Stomach smooth muscle (tissue), 2 donors: ENCODE measurements at regions not wholly inside any gene's neighbourhood (a gene's known extent, or its start where the extent isn't known, plus 50 kb on each side); places are given as distances from the start of the nearest gene placed in this dataset.

Source experiments
- H3K27ac ChIP-seq: one replicate; pipeline ENCODE4 v1.7.0; 2013; ENCODE audit warnings: mild to moderate bottlenecking, low read length, inconsistent platforms
- H3K27me3 ChIP-seq, 2 donors: one replicate each; pipeline ENCODE4 v1.7.0; 2013; ENCODE audit warnings: low read length in 2 of 2; ENCODE audit not compliant: insufficient read depth in 2 of 2, control insufficient read depth in 1 of 2
- H3K36me3 ChIP-seq, 2 donors: one replicate each; pipeline ENCODE4 v1.7.0; 2013; ENCODE audit warnings: low read length in 2 of 2; ENCODE audit not compliant: control insufficient read depth in 2 of 2, insufficient read depth in 2 of 2
- H3K4me1 ChIP-seq: one replicate; pipeline ENCODE4 v1.7.0; 2013; ENCODE audit warnings: low read length; ENCODE audit not compliant: control insufficient read depth, insufficient read depth
- H3K4me3 ChIP-seq, 2 donors: one replicate each; pipeline ENCODE4 v1.7.0; 2013; ENCODE audit warnings: low read length in 2 of 2
- H3K9ac ChIP-seq, 2 donors: one replicate each; pipeline ENCODE4 v1.7.0; 2013; ENCODE audit warnings: low read length in 2 of 2, mild to moderate bottlenecking in 1 of 2
- H3K9me3 ChIP-seq, 2 donors: one replicate each; pipeline ENCODE4 v1.7.0; 2013; ENCODE audit warnings: low read length in 2 of 2; ENCODE audit not compliant: control insufficient read depth in 2 of 2
- donor health status: healthy.
- donor health status: Pancreatic carcinoma.

- no peaks in the 10 kb centered on the region for H3K27me3 ChIP-seq
- no peaks in the 10 kb centered on the region for H3K36me3 ChIP-seq
- H3K9ac ChIP-seq = no peak overlapping the region
- H3K9me3 ChIP-seq = peaks cover 15 to 17% of the 10 kb centered on the region in 2 donors
- no peak overlapping the region for H3K27ac ChIP-seq
- no peaks in the 10 kb centered on the region for H3K4me1 ChIP-seq
- H3K4me3 ChIP-seq = no peak overlapping the region
Observed at GRCh38 chr14:99073431-99073830, 198.6 kb downstream of the BCL11B start.

DNA sequence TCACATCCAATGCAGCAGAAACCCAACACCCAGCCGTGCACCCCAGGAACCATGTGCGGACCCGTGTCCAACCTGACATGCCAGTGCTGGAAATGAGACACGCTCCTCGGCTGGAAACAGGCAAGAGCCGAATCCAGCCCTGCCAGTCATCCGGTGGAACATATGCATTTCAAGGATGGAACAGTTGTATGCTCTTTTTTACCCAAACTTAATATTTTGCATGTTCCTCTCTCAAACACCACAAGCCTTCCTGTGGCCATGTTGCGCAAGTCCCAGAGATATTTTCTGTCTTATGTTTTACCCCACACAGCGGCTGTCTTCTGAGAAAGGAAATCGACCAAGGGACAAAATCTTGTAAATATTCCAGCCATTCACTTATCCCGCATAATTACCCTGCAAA is 196.9 kb downstream of the BCL11B start:
- Histone ChIP-seq H3K9ac (no peak overlapping the region), H3K27ac (no peak overlapping the region), H3K4me3 (no peak overlapping the region)

DNA sequence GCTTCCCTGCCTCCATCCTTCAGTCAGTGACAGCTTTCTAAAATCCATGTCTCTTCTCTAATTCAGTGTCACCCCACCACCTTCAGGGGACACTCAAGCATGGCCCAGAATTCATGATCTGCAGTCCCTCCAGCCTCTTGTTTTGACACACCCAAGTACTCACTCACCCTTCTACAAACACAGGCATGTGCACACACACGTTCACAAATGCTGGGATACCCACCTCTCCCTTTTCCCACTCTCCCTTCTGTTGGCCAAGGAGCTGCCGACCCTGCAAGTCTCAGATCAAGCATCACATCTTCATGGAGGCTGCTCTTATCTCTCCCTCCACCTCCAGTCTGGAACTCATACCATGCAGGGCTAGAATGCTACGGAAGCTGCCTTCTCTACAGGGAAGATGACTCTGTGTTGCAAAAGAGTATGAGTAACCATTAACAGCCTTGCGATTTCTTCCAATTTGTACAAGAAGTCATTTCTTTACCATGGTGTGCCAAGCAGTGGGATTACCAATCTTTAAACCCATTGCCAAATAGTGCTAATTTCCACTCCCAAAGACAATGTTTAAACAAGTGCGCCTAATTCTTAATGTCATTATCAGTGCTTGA is 196.1 kb downstream of the BCL11B start:
- no peaks in the 10 kb centered on the region for H3K36me3 ChIP-seq
- H3K9ac ChIP-seq = no peak overlapping the region
- H3K27me3 ChIP-seq = no peaks in the 10 kb centered on the region
- H3K9me3 ChIP-seq = peaks cover 12 to 16% of the 10 kb centered on the region in 2 donors
- H3K27ac ChIP-seq = no peak overlapping the region
- no peaks in the 10 kb centered on the region for H3K4me1 ChIP-seq
- no peak overlapping the region for H3K4me3 ChIP-seq

More for the DNA sequence above, 196.9 kb downstream of the BCL11B start:
- peaks cover 10 to 15% of the 10 kb centered on the region in 2 donors for H3K9me3 ChIP-seq
- H3K36me3 ChIP-seq = no peaks in the 10 kb centered on the region
- no peaks in the 10 kb centered on the region for H3K27me3 ChIP-seq
- H3K4me1 ChIP-seq = no peaks in the 10 kb centered on the region

DNA sequence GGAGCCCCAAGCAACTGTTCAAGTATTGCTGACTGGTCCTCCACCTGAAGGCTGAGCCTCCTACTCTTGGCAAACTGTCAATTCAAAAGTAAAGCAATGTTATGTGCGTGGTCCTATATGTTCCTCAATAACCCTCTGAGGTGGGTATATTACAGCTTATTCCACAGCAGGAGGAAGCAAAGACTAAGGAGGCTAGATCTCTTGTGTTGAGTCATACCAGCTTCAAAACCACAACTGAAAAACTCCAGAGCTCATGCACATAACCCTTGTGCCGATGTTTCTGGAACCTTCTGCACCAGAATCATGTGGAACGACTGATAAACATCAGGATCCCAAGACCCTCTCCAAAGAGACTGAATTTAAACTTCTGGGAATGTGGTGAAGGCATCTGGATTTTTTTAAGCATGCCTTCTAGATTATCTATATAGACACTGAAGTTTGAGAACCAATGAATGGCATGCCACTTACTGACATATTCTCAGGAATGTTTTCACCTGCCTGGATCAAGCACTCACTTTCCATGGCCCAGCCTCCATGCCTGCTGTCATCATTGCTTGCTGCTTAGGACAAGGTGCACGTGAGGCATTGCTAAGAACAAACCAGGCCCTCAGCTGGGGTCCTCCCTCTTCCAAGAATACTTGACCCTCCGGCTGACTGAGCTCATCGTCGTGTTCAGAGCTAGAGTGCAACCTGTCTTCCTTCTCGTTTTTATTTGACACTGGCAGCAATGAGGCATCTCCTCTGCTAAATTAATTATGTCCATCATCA is 194.7 kb downstream of the BCL11B start:
- Histone ChIP-seq H3K4me3 (no peak overlapping the region), H3K4me1 (no peaks in the 10 kb centered on the region), H3K36me3 (no peaks in the 10 kb centered on the region), H3K9me3 (peaks cover 7 to 10% of the 10 kb centered on the region in 2 donors), H3K9ac (no peak overlapping the region), H3K27me3 (no peaks in the 10 kb centered on the region), H3K27ac (no peak overlapping the region)

DNA sequence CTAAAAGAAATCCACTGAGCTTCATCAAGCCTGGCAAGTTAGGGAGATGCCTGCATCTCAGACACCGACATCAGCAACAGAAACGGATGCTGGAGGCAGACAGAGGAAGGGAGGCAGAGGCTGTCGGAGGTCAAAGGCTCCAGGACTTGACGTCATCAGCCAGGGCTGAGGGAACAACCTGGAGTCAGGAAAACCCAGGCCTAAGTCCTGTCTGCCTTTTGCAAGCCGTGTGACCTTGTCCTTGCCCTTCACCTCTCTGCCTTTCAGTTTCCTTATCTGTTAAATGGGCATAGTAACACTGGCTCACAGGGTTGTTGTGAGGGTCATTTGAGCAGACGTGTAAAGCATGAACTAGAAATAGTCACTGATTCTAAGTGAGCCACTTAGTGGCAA is 194.2 kb downstream of the BCL11B start:
- Histone ChIP-seq H3K27me3 (no peaks in the 10 kb centered on the region), H3K27ac (no peak overlapping the region), H3K9me3 (peaks cover 7 to 10% of the 10 kb centered on the region in 2 donors), H3K4me1 (no peaks in the 10 kb centered on the region), H3K36me3 (no peaks in the 10 kb centered on the region), H3K4me3 (no peak overlapping the region), H3K9ac (no peak overlapping the region)

DNA sequence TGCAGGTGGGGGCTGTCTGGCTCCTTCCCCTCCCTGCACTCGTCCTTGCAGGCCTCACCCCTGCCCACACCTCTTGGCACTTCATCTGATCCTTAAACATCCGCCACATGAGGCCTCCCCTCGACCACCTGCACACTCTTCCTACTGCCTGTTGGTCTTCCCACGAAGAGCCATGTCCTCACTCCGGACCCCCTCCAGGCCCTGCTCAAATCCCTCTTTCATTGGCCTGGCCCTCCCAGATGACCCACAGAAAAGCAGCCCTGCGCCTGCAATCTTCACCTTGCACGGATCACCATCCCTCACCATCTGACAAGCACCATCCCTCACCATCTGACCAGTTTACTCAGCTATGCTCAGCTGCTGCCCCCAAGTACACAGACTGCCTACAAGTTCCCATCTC is 193.6 kb downstream of the BCL11B start:
- H3K36me3 ChIP-seq = no peaks in the 10 kb centered on the region
- no peak overlapping the region for H3K27ac ChIP-seq
- H3K9ac ChIP-seq = no peak overlapping the region
- H3K9me3 ChIP-seq = peaks cover 7 to 10% of the 10 kb centered on the region in 2 donors
- H3K4me1 ChIP-seq = no peaks in the 10 kb centered on the region
- no peak overlapping the region for H3K4me3 ChIP-seq
- H3K27me3 ChIP-seq = no peaks in the 10 kb centered on the region

GRCh38 chr14:99079061-99079727 is 192.8 kb downstream of the BCL11B start:
- Histone ChIP-seq H3K27me3 (no peaks in the 10 kb centered on the region), H3K27ac (no peak overlapping the region), H3K36me3 (no peaks in the 10 kb centered on the region), H3K9ac (no peak overlapping the region), H3K4me3 (no peak overlapping the region), H3K9me3 (peaks cover 7 to 10% of the 10 kb centered on the region in 2 donors), H3K4me1 (no peaks in the 10 kb centered on the region)

GRCh38 chr14:99080306-99080705 is 191.7 kb downstream of the BCL11B start:
- Histone ChIP-seq H3K27me3 (no peaks in the 10 kb centered on the region), H3K4me3 (no peak overlapping the region), H3K9me3 (peaks cover 7 to 10% of the 10 kb centered on the region in 2 donors), H3K4me1 (no peaks in the 10 kb centered on the region), H3K9ac (no peak overlapping the region), H3K27ac (no peak overlapping the region), H3K36me3 (no peaks in the 10 kb centered on the region)

DNA sequence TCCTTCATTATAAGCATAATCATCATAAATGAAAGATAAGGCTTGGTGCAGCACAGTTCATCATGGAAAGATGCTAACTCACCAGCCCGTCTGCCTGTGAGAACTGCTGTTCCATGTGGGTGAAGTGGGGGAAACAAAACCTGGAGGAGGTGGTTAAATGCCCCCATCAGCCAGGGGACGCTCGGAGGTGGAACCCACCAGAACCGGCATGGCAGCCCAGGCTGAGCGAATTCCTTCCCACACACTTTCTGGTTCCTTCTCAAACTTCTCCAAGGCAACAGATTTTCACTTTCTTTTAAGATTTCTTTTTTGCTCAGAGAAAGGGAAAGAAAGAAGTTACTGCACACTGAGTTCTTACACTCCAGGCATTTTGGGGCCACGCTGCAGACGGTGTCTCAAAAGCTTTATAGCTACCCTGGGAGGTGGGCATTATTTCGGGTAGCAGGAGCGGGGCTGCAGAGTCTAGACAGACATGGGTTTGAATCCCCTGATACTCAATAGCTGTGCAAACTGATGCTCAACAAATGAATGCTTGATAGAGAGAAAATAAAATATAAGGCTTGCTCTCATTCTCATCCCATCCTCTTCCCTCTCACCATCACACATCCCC is 190.7 kb downstream of the BCL11B start:
- H3K4me3 ChIP-seq = no peak overlapping the region
- H3K27me3 ChIP-seq = no peaks in the 10 kb centered on the region
- H3K4me1 ChIP-seq = no peaks in the 10 kb centered on the region
- H3K27ac ChIP-seq = no peak overlapping the region
- no peak overlapping the region for H3K9ac ChIP-seq
- no peaks in the 10 kb centered on the region for H3K36me3 ChIP-seq
- peaks cover 7 to 10% of the 10 kb centered on the region in 2 donors for H3K9me3 ChIP-seq

DNA sequence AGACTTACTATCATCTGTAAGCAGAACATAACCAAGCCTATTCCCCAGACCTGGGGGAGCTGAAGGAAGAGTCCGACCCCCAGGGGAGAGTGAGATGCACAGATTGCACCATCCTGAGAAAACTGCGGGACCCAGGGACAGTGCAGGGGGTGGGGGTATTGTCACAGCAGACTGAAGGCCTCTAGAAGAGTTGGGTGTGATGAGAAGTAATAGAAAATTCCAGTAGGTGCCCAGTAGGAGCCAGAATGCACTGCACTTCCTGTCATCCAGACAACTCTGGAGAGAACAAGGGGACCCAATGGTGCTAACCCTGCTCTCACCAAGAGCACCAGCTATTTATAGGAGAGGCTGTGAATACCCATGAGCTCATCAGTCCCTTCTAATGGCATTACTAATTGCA is 190.1 kb downstream of the BCL11B start:
- Histone ChIP-seq H3K9me3 (peaks cover 7 to 10% of the 10 kb centered on the region in 2 donors), H3K27me3 (no peaks in the 10 kb centered on the region), H3K27ac (no peak overlapping the region), H3K4me1 (no peaks in the 10 kb centered on the region), H3K4me3 (no peak overlapping the region), H3K36me3 (no peaks in the 10 kb centered on the region), H3K9ac (no peak overlapping the region)
